ENCODE measurements at regions not wholly inside any gene's neighbourhood (a gene's known extent, or its start where the extent isn't known, plus 50 kb on each side); places are given as distances from the start of the nearest gene placed in this dataset.
"Not testable (repeated sequence)": the region's sequence is repeated elsewhere in the genome, so short reads cannot be mapped to it uniquely, and the experiment has no call there.

GRCh38 chr3:95302044-95302443 lies 1239.2 kb downstream of the NSUN3 start:
- DNase-seq, result peak; percentile 9

DNA sequence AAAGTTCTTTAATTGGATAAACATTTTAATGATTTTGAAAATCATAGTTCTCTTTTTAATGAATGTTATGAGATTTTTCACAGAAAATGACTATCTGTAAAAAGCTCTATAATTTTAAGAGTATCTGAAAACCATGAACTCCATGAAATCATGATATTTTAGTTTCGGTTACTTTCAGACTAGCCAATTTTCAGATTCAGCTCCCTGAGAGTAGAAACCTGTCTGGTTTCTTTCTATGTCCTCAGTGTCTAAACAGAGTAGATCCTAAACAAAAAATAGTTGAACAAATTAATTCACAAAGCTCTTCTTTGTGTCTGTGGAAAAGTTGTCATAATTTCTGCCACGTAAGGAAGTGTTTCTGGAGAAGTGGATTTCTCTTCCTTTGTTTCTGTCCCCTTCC lies 1247.7 kb downstream of the NSUN3 start:
- DNase-seq, result no peak

DNA sequence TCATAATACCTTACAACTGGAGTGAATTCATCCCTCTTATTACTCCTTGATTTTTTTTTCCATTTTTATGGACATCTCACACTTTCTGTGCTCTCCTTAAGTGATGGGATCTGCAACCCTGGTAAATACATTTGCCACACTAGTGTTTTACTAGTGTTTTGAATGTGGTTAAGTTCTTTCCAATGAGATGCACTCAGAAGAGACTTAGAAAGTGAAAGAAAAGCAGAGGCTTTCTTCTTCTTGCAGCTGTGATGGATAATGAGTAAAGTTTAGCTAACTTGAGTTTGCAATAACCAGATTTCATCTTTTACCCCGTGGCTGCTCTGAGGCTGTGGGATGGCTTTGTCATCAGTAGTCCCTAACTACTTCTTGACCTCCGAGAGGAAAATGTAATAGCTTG lies 1248.4 kb downstream of the NSUN3 start:
- DNase-seq, result no peak

- DNase-seq, result no peak
These were observed 1249.8 kb downstream of the NSUN3 start for GRCh38 chr3:95312650-95313049.

DNA sequence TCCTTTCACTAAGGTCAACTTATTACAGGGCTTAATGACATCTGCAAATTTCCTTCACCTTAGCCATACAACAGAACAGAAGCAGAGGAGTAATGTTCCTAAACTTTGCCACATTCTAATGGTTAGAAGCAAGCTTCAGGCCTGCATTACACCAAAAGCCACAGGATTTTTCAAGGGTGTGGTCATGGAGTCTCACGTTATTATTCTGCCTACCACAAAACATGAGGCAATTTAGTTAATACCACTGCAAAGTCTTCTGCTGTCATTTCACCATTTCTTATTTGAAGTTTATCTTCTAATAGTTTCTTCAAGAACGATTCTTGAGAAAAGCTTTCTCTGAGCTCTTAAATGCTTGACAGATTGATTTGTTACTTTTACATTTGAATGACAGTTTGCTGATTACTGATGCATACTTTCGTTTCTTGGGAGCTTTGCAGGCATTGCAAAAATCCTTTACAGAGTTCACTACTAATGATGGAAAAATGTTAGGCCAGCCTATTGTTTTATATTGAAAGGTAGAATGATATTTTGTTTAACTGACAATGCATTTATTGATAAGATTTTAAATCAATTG lies 1257.1 kb downstream of the NSUN3 start:
- DNase-seq, result peak; percentile 3

DNA sequence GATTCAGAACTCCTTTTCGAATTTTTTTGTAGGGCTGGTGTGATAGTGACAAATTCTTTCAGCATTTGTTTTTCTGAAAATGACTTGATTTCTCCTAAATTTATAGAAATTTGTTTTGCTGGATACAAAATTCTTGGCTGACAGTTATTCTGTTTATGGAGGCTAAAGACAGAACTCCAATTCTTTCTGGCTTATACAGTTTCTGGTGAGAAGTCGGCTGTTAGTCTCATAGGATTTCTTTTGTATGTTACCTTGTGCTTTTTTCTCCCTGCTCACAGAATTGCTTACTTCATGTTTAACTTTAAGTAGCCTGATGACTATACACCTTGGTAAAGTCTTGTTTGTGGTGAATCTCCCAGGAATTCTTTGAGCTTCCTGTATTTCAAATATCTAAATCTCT lies 1264.6 kb downstream of the NSUN3 start:
- DNase-seq, result no peak

DNA sequence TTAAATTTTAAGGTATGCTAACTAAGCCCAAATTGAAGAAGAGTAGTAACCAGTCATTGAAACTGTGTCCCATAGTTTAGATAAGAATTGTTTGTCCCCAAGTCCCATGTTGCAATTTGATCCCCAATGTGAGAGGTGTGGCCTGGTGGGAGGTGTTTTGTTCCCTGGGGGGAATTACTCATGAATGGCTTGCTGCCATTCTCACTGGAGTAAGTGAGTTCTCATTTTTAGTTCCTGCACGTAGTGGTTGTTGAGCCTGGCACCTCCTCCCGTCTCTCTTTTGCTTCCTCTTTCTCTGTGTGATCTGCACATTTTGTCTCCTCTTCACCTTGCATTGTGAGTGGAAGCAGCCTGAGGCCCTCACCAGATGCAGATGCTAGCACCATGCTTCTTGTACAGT lies 1271.0 kb downstream of the NSUN3 start:
- no peak for DNase-seq

DNA sequence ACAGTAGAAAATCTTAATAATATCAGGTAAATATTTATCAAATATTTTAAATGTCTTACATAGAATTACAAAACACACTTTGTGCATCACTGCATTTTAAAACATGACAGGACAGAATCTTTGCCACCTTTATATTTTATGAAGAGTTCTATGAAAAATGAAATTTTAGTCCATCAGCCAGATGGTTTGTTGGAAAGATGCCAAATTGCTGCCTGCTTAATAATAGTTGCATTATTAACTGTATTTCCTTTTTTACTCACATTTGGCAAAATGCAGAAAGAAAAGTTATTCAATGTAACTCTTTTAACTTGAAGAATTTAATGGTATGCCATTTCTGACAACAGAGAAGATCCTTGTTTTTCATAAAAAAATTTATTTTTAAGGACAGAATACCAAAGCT lies 1271.6 kb downstream of the NSUN3 start:
- no peak for DNase-seq

DNA sequence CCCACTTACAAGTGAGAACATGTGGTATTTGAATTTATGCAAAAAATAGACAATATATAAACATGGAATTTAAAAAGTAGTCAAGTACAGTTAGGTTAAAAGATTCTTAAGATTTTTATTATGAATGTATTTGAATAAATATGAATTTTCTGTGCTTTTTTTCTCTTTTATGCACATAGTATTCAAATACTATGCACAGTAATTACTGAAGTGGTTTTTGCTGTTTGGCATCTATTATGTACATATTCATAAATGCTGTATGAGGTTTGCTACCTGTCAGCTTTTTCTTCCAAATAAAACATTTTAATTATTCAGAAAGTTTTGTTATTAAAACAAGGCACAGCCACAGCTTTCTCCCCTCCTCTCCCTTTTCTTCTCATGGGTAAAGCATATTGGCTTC lies 1272.7 kb downstream of the NSUN3 start:
- no peak for DNase-seq

- DNase-seq, result no peak
These were observed 1275.6 kb downstream of the NSUN3 start for GRCh38 chr3:95338446-95338845.

DNA sequence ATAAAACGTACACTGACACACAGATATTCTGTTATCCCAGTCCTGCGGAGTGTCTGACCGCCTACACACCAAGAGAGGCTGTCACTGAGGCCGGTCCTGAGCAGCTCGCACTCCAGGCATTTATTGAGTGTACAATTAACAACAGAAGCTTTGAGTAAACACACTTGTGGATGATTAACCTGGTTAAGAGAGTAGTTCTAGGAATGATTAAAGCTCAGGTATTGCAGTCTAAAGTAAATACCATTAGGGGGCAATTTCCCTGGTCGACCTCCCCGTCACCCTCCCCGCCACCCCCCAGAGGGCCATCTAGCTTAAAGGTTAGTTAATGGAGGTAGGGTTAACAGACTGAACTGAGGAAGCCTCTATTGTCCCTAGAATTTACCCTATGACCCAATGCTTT lies 1278.5 kb downstream of the NSUN3 start:
- no peak for DNase-seq

DNA sequence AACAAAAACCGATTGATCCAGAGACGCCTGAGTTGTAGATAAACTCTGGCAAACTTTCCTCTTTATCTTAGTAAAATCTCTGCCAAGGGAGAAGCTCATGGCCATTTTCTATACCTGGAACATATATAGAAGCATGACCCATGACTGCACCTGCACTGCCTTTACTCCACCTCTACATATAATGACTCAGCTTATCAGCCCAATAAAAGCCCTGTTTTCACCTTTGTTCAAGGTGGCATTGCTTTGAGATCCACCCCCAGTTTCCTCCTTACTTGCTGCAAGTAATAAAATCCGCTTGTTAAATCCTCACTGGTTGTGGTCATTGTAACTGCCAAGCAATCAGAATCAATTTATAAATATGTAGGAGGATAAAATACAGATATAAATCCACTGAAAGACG lies 1280.4 kb downstream of the NSUN3 start:
- DNase-seq, result no peak

- DNase-seq, result no peak
These were observed 1280.9 kb downstream of the NSUN3 start for GRCh38 chr3:95343767-95344166.

- not testable (repeated sequence) for DNase-seq
These were observed 1285.1 kb downstream of the NSUN3 start for GRCh38 chr3:95347936-95348335.

DNA sequence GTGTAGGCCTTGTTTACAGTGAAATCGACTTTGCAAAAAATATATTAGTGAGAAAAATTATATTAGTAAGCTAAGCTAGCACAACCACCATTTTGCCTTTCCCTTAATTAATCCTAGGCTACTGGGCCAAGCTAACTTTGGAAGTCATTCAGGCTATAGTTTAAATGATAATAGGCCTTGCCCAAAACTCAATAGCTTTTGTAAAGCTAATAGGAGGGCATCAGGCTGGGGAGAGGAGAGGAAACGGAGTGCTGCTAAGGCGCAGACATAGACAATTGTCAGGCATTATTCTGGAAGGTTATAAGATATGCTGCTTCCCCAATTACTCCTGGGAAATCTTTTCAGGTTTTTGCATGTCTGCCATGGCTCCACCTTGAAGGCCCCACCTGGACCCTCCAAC lies 1286.0 kb downstream of the NSUN3 start:
- no peak for DNase-seq

- DNase-seq, result no peak
These were observed 1287.2 kb downstream of the NSUN3 start for GRCh38 chr3:95350049-95350448.

- DNase-seq, result no peak
These were observed 1288.3 kb downstream of the NSUN3 start for GRCh38 chr3:95351158-95351557.

DNA sequence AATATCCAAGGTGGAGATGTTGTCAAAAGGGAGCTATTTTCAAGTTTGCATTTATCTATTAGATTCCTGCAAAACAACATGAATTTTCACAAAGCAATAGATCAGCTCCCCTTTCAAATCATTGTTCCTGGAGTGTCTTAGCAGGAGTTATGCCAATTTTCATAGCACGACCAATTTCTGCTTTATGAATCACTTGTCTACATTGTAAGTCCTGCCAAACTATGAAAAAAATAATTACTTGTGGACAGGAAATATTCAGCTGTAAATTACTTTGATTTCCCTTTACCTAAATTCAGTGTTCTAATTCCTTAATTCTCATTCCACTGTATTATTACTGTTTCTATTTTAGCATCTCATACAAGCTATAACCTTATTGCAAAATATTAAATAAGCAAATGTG lies 1289.6 kb downstream of the NSUN3 start:
- DNase-seq, result no peak

GRCh38 chr3:95354489-95354888 lies 1291.6 kb downstream of the NSUN3 start:
- DNase-seq, result no peak

DNA sequence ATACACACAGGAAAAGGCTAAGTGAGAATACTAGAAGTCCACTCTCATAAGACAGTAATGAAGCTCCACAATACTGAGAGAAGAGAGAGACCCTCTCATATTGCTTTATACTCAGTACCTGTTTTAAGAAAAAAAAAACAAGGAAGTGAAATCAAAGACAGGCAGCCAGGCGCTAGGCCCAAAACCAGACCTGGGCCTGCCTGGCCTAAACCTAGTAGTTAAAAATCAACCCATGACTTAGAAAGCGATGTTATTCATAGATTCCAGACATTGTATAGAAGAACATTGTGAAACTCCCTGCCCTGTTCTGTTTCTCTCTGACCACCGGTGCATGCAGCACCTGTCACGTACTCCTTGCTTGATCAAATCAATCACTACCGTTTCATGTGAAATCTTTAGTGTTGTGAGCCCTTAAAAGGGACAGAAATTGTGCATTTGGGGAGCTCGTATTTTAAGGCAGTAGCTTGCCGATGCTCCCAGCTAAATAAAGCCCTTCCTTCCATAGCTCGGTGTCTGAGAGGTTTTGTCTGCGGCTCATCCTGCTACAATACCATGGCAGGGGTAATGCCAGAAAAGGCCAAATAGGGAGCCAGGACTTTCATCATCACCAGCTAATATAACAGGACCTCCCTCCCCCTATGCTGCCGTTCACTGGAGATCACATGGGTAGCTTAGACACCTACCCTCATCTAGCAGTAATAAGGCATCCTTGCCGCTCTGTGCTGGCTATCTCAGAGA lies 1294.1 kb downstream of the NSUN3 start:
- DNase-seq, result no peak

GRCh38 chr3:95387242-95388021 lies 1324.6 kb downstream of the NSUN3 start:
- DNase-seq, result no peak

DNA sequence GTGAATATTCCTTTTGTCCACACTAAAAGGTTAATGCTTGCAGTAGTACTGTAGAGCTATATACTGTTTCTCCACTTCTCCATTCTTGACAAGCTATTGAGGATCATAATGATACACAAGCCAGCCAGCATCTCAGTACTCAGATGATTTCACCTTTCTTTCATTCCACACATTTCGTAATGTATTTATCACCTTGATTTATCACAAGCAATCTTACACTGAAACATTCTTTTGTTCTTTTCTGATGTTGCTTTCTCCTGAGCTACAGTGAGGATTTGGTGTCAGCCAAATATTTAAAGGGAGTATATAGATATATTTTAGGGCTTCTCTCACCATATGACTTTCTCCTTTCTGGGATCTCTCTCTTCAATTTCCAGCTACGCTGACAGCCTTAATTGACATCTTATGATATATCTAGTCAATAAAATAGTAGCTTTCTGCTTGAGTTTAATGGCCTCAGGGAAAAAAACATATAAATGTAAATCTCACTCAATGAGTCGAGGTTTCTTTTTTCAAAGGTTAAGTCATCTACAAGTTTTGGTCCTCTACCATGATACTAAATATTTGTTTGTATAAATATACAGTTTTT lies 1327.0 kb downstream of the NSUN3 start:
- DNase-seq, result no peak

DNA sequence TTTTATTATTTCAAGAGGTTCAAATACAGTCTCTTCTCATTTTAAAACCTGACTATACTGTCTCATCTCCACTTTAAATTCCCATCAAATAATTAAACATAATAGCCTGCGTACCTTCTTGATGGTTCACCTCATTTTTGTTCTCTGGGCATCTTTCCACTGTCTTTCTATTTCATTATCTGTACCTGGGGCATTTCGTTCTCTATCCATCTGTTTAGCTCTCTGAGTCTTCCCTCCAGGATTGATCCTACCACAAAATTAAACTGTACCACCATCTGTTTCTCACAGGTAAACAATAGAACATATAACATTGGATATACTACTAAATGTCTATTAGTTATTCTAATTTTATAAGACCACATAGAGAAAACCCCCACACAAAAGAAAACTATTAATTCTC lies 1331.4 kb downstream of the NSUN3 start:
- no peak for DNase-seq

DNA sequence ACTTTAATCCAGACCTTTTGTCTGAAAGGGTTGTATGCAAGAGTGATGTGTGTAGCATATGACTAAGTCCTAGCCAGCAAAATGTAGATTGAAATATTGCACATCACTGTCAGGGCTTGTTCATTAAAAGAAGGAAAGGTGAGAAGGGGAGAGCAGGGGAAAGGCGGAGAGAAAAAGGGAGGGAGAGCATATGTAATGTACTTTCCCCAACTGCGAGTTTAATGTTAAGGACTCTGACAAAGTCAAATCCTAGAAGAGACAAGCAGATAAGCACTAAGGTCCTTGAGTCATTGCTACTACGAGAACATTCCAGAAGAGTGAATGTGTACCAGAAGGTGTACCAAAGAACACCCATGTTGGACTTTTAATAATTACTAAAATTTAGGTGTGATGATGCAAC lies 1336.7 kb downstream of the NSUN3 start:
- no peak for DNase-seq
